ENCODE measurements at regions not wholly inside any gene's neighbourhood (a gene's known extent, or its start where the extent isn't known, plus 50 kb on each side); places are given as distances from the start of the nearest gene placed in this dataset.

DNA sequence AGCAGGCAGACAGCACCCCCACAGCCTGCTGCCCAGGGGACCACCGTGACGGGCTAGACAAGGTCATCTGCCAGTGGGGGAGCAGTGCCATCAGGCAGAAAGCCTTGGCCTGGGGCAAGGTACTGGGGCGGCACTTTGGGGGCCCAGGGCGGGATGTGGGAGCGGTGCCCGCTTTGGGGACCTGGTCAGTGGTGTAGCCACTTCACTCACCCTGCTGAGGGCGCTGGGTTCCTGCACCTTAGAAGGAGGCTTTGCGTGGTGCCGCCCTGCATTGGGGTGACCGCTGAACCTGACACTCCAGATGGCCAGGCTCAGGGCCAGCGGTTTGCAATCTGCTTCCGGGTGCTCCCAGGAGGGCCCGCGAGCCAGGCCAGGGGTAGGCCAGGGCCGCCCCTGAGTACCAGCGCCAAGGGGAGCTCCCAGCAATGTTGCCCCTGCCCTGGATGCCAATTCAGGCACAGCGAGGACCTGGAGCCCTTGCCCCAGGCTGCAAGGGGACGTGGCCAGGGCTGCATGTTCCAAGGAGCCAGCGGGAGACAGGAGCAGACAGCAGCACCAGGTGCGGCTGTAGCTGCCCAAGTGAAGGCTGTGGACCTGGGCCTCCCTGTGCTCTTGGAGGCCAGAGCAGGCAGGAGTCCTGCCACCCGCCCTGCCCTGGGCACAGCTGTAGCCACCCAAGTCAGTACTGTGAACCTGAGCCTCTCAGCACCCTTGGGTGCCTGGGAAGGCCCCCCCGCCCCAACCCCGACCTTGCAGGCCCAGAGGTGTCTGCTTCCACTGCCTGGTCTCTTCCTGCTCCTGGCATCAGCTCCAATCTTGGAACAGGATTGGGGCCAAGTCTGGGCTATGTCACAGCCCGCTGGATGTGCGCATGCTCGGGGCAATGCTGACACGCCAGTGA lies 550.7 kb downstream of the SLC6A15 start:
- no peak for DNase-seq

DNA sequence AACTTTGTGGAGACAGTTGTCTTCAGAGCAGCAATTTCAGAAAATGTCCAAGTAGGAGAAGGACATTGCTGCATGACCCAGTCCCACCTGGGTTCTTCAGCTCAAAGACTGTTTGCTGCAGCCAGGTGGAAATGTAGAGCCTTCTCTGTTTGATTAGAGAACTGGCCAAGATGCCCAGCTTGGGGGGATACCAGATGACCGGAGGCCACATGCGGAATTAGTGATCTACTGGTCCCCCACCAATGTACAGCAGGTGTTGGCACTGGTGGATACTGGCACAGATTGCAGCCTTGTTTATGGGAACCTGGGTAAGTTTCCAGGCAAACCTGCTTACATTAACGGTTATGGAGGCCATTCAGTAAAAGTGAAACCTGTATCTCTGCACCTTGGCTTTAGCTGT lies 555.3 kb downstream of the SLC6A15 start:
- no peak for DNase-seq

DNA sequence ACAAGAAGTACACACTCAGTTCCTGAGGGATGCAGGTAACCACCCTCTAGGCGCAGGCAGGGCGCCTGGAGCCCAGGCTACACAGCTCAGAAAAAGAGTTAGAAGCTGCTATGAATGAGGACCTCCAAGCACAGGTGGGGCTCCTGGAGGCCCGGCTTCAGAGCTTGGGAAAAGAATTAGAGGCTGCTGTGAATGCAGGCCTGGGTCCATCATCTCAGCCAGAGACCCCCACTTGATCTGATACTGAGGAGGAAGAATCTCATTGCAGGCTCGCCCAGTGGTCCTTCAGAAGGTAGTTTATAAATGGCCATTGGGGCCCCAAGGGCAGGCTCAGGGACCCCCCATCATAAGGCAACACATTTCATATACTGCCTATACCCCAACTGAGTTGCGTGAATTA lies 556.4 kb downstream of the SLC6A15 start:
- no peak for DNase-seq

DNA sequence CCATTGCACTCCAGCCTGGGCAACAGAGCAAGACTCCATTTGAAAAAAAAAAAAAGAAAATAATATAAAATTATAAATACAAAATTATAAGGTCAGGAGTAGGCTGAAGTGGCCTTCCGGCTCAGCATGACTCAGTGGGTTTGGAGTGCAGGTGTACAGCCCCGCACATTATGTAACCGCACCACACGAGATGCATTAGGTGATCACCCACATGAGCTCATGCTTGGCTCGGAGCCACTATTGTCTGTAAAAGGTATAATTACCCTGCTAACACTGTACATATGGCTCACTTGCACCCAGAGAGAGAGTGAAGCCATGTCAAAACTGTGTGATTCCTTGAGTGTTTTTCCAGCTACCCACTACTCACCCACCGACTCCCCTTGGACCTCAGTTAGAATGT lies 557.0 kb downstream of the SLC6A15 start:
- no peak for DNase-seq

DNA sequence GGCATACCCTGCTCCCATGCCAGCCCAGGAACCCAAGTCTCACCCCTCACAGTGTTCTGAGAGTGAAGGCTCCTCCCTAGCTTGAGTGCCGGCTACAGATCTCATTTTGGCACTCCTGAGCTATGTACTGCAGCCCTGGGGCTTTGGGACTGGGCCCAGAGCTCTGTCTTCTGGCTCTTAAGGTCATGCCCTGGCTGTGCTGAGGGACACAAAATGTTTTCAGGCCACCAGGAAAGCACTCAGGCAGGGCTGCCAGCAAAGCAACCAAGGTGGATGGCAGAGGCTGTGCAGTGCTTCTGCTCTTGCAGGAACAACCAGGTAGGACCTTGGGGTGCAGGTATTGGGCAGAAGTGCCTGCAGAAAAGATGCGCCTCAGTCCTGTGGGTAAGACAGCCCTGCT lies 564.0 kb downstream of the SLC6A15 start:
- no peak for DNase-seq

DNA sequence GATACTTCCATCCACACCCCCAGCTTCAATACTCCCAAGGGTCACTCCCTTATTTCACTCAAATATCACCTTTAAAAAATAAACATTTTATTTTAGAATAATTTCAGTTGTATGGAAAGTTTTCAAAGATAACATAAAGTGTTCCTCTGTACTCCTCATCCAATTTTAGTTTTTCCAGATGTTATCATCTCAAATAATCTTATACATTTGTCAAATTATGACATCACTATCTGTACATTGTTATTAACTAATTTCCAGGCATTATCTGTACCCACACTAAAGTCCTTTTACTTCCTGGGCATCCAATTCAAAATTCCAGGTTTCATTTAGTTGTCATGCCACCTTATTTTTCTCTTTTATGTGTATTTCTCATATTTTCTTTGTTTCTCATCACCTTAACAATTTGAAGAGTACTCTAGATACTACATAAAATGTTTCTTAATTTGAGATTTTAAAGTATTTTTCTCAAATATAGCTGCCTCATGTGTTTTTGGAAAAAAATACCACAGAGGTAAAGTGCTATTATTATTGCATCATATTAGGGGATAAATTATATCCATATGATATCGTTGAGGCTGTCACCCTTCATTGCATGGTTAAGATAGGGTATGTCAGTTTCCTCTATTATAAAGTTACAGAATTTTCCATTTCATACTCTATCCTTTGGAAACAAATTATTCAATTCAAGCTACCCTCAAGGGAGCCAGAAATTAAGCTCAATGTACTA lies 571.0 kb downstream of the SLC6A15 start:
- DNase-seq: no peak

DNA sequence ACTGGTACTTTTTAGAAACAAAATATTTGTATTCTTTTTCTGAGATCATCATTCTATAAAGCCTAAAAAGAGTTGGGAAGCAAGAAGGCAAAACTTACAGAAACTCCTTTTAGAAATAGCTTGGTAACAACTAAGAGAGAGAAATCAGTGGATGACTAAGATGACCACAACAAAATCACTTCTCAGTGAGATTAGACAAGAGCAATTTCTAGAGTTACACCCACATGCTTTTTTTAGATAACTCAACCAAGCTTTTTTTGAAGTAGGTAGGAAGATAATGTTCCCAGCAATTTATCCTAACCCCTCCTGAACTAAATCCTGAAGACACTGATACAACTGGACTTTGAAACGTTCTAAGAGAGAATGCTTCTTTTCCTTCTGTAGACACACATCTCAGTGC lies 576.4 kb downstream of the SLC6A15 start:
- no peak for DNase-seq

DNA sequence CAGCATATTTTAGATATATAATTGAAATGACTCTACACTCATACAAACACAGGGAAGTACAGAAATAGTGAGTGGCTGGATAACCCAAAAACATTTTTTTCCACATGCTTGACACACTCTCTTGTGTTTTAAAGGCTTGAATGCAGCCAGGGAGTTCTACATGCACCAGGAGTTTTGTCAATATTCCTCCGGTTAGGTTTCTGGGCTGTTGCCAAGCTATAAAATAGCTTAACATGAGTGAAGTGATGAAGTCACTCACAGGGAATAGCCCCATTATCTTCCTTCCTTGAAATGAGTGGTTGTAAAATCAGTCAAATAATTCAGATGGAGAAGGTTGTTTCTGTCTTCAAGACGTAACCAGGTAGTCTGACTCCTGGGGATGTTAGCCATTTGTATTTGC lies 582.7 kb downstream of the SLC6A15 start:
- DNase-seq: no peak

DNA sequence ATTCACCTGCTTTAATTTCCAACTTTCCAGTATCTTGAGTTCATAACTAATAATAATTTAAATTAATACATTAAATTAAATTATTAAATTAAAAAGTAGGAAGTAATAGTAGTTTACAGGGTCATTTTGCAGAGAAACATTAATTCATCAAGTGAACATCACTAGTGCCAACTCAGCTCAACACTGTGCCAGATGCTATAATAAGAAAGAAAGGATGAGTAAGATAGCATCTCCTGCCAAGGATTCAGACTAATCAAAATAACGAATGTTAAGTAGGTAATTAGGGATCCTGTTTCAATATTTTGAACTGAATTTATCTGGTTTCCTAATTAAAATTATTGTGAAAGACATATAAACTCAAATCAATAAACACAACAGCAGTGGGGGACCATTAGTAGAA lies 596.7 kb downstream of the SLC6A15 start:
- DNase-seq: no peak

DNA sequence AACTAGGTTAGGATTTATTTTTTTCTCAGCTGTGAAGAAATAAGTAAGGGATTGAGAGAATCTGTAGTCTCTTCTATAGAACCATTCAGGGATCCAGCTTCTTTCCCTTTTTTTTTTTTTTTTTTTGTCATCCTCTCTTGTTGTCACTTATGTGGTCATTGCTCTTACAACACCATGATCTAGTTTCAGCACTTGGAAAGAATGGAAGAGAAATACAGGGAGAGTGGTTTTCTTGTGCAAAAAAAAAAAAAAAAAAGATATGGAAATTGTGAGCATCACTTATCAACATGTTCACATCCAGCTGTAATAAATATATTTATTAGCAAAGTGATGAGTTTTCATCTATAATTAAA lies 599.3 kb downstream of the SLC6A15 start:
- no peak for DNase-seq

DNA sequence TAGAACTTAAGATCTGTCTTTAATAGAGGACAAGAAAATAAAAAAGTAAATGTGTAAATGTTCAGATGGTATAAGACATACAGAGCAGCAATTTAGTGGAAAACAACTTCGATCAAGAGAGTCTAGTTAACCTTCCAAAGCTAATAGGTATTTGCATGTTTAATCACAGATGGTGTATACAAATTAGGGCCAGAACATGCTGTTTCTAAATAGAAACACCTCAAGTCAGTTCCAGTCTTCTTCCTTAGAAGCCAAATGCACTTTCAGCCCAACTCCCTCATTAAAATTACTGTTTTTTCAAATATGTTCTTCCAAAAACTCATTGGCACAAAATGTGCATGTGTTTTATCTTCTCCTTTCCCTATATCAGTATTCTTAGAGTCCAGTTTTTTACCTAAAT lies 604.4 kb downstream of the SLC6A15 start:
- DNase-seq: no peak

DNA sequence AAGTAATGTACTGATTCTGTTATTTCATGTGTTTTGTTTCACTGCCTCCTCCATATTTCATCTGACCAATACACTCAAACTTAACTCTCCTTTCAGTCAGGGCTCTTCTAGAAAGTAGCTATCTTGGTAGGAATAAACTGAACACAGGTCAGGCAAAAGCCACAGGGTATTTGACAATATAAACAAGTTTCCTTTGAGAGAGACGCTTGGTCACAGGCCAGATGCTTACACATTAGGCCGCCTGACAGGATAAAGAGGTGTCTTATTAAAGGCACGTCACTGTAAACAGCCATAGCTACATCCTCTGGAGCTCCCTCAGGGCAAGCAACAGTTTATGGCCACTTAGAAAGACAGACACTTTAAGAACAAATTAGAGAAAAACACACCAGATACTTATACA lies 607.5 kb downstream of the SLC6A15 start:
- DNase-seq: no peak

DNA sequence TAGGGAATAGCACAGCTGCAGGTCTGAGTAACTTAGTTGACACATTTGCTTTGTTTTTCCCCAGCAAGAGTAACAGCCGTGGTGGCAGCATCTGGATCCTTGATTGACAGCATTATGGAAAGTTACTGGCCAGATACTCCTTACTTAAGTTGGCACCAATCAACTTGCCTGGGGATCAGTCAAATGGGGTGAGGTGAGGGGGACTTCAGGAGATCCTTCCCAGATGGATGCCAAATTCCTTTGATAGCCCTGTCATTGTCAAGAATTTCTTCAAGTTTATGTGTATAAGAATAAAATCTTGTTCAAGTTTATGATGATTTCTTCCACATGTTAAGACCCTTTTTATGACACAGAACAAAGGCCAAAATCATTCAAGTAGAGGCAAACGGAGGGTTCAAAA lies 618.4 kb downstream of the SLC6A15 start:
- no peak for DNase-seq

DNA sequence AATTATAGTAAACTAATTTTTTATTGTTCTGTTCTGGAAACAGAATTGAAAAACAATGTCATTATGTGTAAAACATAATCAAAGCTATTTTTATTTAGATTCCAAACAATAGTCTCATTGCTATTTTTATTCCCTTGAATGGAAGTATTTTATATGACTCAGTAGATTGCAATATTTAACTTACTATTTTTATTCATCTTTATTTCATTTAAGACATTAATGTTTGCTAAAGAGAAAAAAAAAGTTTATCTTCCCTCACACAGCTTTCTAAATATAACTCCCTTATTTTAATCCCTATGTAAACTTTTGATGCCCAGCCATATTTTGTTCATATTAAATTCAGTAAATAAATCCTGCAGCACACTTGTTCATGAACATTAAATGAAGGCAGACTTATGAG lies 622.4 kb downstream of the SLC6A15 start:
- no peak for DNase-seq

DNA sequence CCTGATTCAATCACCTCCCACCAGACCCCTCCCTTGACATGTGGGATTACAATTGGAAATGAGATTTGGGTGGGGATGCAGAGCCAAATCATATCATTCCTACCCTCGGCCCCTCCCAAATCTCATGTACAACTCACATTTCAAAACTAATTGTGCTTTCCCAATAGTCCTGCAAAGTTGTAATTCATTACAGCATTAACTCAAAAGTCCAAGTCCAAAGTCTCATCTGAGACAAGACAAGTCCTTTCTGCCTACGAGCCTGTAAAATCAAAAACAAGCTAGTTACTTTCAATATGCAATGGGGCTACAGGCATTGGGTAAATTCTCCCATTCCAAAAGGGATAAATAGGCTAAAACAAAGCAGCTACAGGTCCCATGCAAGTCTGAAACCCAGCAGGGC lies 634.6 kb downstream of the SLC6A15 start:
- no peak for DNase-seq

DNA sequence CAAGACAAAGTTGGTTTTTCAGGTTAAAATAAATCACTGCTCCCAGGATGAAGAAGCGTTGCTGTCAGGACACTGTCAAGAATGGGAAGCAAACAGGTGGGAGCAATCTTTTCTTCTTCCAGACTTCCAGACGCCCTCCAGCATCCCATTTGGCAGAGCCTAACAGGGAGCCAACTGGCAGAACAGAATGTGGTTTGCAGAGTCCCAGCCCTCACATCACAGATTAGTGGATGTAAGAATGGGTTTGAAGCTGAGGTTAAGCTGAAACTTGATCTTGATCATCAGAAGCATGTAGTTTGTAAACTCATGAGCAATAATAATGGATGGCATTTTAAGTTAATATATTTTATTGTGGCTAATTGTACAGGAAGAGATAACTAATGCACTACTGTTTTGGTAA lies 636.4 kb downstream of the SLC6A15 start:
- DNase-seq: no peak

DNA sequence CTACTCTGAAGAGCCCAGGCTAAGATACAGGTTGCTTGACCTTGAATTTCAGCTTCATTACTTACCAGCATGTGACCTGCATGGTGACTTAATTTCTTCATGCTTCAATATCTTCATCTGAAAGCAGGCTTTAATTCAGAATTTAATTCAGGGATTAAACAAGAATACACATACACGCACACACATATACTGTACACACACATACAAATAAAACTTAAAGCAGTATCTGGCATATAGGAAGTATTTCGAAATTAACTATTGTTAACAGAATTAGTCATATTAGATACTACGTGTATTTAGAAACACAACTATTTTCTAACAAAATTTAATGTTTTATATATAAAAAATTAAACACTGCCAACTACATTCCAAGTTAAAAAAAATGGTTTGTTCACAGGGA lies 640.3 kb downstream of the SLC6A15 start:
- no peak for DNase-seq

DNA sequence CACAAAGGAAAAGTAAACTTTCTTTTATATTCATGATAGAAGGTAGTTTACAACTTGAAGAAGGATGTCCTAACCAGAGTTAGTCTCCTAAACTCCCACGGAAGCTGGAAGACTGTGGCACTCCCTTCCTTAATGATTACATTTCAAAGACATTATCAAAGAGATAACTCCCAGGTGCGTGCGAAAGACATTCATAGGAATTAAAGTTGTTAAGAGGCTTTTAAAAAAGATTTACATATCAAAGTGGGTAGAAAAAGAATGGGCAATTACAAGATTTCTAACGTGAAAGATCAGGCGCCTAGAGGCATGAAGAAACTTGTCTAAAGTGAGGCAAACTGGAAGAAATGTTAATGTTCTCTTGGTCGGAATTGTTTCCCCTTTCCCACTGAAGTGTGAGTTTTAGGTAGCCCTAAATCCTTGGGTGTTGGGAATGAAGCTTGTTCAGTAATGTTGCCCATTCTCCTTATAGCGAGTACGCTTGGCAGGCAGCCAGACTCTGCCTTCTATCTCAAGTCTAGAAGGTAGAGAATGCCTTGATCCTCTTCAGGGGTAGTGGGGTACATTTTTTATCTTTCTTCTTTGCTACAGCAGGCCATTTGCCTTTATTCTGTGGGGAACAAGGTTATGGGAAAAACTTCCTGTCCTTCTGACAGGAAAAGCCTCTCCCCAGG lies 642.0 kb downstream of the SLC6A15 start:
- no peak for DNase-seq

DNA sequence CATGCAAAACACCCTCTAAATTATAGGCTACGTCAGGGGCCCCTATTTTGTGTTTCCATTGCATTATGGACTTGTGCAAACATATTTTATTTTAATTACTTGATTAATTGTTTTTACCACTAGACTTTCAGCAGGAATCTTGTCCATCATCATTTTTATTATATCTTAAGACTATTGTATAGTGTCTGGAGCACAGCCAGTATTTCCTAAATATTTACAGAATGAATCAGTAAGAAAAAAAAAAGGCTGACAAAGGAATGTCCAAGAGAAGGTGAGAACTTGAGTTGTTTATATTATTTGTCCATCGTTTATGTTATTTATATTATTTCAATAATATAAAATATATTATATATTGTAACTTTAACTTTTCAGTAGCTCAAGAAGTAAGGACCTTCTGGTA lies 664.7 kb downstream of the SLC6A15 start:
- DNase-seq: no peak

DNA sequence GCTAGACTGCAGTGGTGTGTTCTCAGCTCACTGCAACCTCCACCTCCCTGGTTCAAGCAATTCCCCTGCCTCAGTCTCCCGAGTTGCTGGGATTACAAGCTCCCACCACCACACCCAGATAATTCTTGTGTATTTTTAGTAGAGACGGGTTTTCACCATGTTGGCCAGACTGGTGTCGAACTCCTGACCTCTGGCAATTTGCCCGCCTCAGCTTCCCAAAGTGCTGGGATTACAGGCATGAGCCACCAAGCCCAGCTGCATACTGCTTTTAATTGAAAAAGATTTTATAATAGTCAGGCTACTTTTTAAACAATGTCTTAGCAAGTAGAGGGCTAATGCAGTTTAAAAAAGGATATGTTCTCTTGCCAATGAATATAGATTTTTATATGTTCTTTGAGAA lies 668.9 kb downstream of the SLC6A15 start:
- DNase-seq: no peak

DNA sequence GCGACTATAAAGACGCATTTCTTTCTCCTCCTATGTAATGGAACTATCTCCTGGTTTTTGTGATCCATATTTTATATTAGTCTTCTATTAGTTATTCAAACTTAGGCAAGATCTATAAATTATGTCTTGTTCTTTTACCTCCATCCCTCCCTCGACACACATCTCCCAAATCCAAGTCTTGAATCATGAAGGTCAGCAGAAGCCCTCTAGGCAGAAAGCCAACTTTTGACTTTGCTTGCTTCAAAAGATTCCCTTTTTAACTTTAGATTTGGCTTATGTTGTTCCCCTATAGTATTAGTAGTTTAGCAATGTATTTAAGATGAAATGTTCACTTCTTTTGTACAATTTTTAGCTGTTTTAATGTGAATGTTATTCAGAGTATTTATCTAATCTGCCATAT lies 689.8 kb downstream of the SLC6A15 start:
- no peak for DNase-seq

DNA sequence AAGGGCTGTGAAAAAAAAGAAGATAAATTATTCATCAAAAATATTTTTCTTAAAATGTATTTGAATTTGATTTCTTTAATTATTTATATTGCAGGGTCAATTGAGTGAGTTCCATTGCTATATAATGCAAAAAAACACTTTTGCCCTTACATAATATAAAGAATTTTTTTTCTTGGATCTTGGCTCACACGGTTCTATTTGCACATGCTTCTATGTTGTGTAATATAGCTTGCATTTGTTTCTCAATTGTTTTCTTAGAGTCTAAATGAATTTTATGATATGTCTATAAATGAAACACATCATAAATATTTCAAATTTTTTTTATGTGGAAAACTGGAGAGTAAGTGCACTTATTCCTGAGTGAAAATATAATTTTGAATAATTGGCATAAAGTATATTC lies 694.2 kb downstream of the SLC6A15 start:
- DNase-seq: no peak

DNA sequence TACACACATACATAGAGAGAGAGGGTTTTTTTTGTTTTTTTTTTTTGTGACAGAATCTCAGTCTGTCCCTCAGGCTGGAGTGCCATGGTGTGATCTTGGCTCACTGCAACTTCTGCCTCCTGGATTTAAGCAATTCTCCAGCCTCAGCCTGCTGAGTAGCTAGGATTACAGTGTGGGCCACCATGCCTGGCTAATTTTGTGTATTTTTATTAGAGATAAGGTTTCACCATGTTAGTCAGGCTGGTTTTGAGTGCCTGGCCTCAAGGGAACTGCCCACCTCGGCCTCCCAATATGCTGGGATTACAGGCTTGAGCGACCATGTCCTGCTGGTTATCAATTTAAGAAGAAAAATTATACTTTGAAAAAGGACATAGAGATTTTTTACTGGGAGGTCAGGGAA lies 710.6 kb downstream of the SLC6A15 start:
- DNase-seq: no peak

DNA sequence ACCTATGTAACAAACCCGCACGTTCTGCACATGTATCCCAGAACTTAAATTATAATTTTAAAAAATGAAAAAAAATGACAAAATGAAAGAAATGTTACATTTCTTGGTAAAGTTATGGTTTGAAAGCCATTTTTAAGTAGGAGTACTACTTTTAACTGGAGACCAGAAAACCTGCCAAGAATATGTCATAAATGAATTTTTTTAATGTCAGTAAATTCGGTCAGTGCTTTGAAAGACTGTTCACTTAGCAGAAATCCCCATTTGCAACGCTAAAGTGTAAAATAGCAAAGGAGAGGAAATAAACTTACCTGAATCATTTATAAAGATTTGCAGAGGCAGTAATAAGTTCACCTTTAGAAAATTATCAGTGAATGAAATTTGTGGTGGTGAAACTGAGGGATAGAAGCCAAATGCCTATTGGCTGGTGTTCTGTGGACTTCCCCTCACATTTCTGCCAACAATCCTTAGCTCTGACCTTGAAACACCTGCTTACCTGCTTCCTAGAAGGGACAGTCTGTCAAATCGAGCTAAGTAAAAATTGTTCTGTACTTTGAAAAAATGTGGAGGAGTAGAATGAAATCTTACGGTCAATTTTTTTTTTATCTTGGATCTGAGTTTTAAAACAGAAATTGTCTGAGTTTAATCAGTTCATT lies 714.2 kb downstream of the SLC6A15 start:
- no peak for DNase-seq
